ENCODE measurements at regions not wholly inside any gene's neighbourhood (a gene's known extent, or its start where the extent isn't known, plus 50 kb on each side); places are given as distances from the start of the nearest gene placed in this dataset.

DNA sequence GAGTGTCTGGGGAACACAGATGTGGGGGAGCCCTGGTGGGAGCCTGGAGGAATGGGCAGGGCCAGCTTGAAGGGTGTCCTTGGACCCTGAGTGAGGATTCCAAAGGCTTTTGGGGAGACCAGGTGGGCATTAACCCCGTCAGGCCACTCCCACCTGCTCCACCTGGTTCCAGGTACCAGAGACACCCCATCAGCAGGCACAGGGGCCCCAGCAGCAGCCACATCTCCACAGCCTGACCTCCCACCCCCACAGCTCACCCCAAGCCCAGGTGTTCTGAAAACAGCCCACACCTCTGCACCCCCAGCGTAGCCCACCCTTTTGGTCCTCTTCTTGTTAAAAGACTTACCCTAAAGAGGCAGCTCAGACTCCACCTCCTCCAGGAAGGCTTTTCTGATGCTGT lies 102.1 kb upstream of the PRR20G start:
- TF ChIP-seq, protein P1, sequence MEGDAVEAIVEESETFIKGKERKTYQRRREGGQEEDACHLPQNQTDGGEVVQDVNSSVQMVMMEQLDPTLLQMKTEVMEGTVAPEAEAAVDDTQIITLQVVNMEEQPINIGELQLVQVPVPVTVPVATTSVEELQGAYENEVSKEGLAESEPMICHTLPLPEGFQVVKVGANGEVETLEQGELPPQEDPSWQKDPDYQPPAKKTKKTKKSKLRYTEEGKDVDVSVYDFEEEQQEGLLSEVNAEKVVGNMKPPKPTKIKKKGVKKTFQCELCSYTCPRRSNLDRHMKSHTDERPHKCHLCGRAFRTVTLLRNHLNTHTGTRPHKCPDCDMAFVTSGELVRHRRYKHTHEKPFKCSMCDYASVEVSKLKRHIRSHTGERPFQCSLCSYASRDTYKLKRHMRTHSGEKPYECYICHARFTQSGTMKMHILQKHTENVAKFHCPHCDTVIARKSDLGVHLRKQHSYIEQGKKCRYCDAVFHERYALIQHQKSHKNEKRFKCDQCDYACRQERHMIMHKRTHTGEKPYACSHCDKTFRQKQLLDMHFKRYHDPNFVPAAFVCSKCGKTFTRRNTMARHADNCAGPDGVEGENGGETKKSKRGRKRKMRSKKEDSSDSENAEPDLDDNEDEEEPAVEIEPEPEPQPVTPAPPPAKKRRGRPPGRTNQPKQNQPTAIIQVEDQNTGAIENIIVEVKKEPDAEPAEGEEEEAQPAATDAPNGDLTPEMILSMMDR (IDR thresholded peaks at IDR 0.05; ENCODE audit: insufficient read depth, low read depth, low read length), result no peak
- TF ChIP-seq EZH2 (IDR thresholded peaks at IDR 0.05; ENCODE audit: insufficient read depth, low read length), result no peak
